ACC112 (cell line): ENCODE measurements at regions not wholly inside any gene's neighbourhood (a gene's known extent, or its start where the extent isn't known, plus 50 kb on each side); places are given as distances from the start of the nearest gene placed in this dataset.

Experiments used
- H2AFZ ChIP-seq: fragments of 200-600 bp; sonication (generic); one replicate; pipeline ENCODE4 v1.6.0; 2017; ENCODE audit warnings: antibody characterized with exemption, low read length; ENCODE audit not compliant: unreplicated experiment
- H3K27ac ChIP-seq: fragments of 200-600 bp; sonication (generic); 2 replicates; pipeline ENCODE4 v1.5.1; 2014; ENCODE audit warnings: low read depth, mild to moderate bottlenecking, antibody characterized with exemption, low read length, moderate library complexity
- H3K27me3 ChIP-seq: fragments of 200-600 bp; sonication (generic); 2 replicates; pipeline ENCODE4 v1.6.1; 2014; ENCODE audit warnings: mild to moderate bottlenecking, antibody characterized with exemption, low read length, moderate library complexity, mixed read lengths; ENCODE audit not compliant: insufficient read depth
- H3K36me3 ChIP-seq: fragments of 200-600 bp; sonication (generic); 2 replicates; pipeline ENCODE4 v1.6.1; 2016; ENCODE audit warnings: mild to moderate bottlenecking, antibody characterized with exemption, low read length, moderate library complexity, mixed read lengths; ENCODE audit not compliant: insufficient read depth
- H3K4me1 ChIP-seq: fragments of 200-600 bp; sonication (generic); one replicate; pipeline ENCODE4 v1.6.1; 2016; ENCODE audit warnings: low read length, mixed read lengths; ENCODE audit not compliant: insufficient read depth, unreplicated experiment, control insufficient read depth
- H3K4me3 ChIP-seq: fragments of 200-600 bp; sonication (generic); 2 replicates; pipeline ENCODE4 v1.5.1; 2014; ENCODE audit warnings: mild to moderate bottlenecking, low read depth, low read length
- H3K79me2 ChIP-seq: fragments of 200-600 bp; sonication (generic); one replicate; pipeline ENCODE4 v1.6.0; 2016; ENCODE audit warnings: low read length; ENCODE audit not compliant: control insufficient read depth, unreplicated experiment, insufficient read depth

GRCh38 chr2:221635949-221636348 is 63.8 kb upstream of the EPHA4 start:
- H3K79me2 ChIP-seq, result no peaks in the 10 kb centered on the region
- H3K4me3 ChIP-seq, result no peak overlapping the region
- H3K27me3 ChIP-seq, result no peaks in the 10 kb centered on the region
- H2AFZ ChIP-seq, result no peak overlapping the region
- no peaks in the 10 kb centered on the region for H3K4me1 ChIP-seq
- no peak overlapping the region for H3K27ac ChIP-seq
- H3K36me3 ChIP-seq, result no peaks in the 10 kb centered on the region

GRCh38 chr2:221629468-221629867 is 57.4 kb upstream of the EPHA4 start:
- peaks cover 13% of the 10 kb centered on the region for H3K4me1 ChIP-seq
- H3K36me3 ChIP-seq, result no peaks in the 10 kb centered on the region
- no peaks in the 10 kb centered on the region for H3K79me2 ChIP-seq
- H2AFZ ChIP-seq, result peak overlapping the region; percentile 70
- no peak overlapping the region for H3K4me3 ChIP-seq
- no peak overlapping the region for H3K27ac ChIP-seq
- no peaks in the 10 kb centered on the region for H3K27me3 ChIP-seq

GRCh38 chr2:221624475-221624874 is 52.4 kb upstream of the EPHA4 start:
- no peak overlapping the region for H2AFZ ChIP-seq

More at GRCh38 chr2:221624475-221624874, 52.4 kb upstream of the EPHA4 start:
- no peaks in the 10 kb centered on the region for H3K79me2 ChIP-seq
- no peaks in the 10 kb centered on the region for H3K27me3 ChIP-seq
- peaks cover 4% of the 10 kb centered on the region for H3K4me1 ChIP-seq
- H3K36me3 ChIP-seq, result no peaks in the 10 kb centered on the region
- no peak overlapping the region for H3K27ac ChIP-seq
- no peak overlapping the region for H3K4me3 ChIP-seq
